Nephron progenitor cell (in vitro differentiated cells): ENCODE measurements at regions not wholly inside any gene's neighbourhood (a gene's known extent, or its start where the extent isn't known, plus 50 kb on each side); places are given as distances from the start of the nearest gene placed in this dataset.

Experiments
- DNase-seq: peaks from one replicate; pipeline ENCODE4 v3.0.0; 2021
- H3K27ac Mint-ChIP-seq: 2 replicates; pipeline ENCODE4 v1.8.0; 2021; ENCODE audit warnings: mild to moderate bottlenecking, moderate library complexity, mixed read lengths
- H3K27me3 Mint-ChIP-seq: 2 replicates; pipeline ENCODE4 v1.8.0; 2021; ENCODE audit warnings: mild to moderate bottlenecking, low read depth, mixed read lengths; ENCODE audit not compliant: poor library complexity
- H3K36me3 Mint-ChIP-seq: 2 replicates; pipeline ENCODE4 v1.8.0; 2021; ENCODE audit warnings: low read depth, mixed read lengths
- H3K4me1 Mint-ChIP-seq: 2 replicates; pipeline ENCODE4 v1.8.0; 2021; ENCODE audit warnings: mixed read lengths
- H3K4me3 Mint-ChIP-seq: 2 replicates; pipeline ENCODE4 v1.8.0; 2021; ENCODE audit warnings: mild to moderate bottlenecking, moderate library complexity, mixed read lengths
- H3K9me3 Mint-ChIP-seq: 2 replicates; pipeline ENCODE4 v1.8.0; 2021; ENCODE audit warnings: mild to moderate bottlenecking, moderate library complexity, mixed read lengths
- TF ChIP-seq, protein P1 (sequence below): fragments of 200-600 bp; sonication (generic); IDR thresholded peaks from 2 replicates; pipeline ENCODE4 v1.5.0; 2021; ENCODE audit warnings: antibody characterized with exemption

GRCh38 chr5:68740226-68740910 is 353.4 kb upstream of the SLC30A5 start:
- TF ChIP-seq, protein P1, sequence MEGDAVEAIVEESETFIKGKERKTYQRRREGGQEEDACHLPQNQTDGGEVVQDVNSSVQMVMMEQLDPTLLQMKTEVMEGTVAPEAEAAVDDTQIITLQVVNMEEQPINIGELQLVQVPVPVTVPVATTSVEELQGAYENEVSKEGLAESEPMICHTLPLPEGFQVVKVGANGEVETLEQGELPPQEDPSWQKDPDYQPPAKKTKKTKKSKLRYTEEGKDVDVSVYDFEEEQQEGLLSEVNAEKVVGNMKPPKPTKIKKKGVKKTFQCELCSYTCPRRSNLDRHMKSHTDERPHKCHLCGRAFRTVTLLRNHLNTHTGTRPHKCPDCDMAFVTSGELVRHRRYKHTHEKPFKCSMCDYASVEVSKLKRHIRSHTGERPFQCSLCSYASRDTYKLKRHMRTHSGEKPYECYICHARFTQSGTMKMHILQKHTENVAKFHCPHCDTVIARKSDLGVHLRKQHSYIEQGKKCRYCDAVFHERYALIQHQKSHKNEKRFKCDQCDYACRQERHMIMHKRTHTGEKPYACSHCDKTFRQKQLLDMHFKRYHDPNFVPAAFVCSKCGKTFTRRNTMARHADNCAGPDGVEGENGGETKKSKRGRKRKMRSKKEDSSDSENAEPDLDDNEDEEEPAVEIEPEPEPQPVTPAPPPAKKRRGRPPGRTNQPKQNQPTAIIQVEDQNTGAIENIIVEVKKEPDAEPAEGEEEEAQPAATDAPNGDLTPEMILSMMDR: no peak
- H3K4me1 Mint-ChIP-seq: peaks cover 23% of the 10 kb centered on the region
- no peaks in the 10 kb centered on the region for H3K36me3 Mint-ChIP-seq
- H3K27ac Mint-ChIP-seq: no peak overlapping the region
- H3K27me3 Mint-ChIP-seq: peaks cover 6% of the 10 kb centered on the region
- H3K4me3 Mint-ChIP-seq: no peak overlapping the region
- peaks cover 17% of the 10 kb centered on the region for H3K9me3 Mint-ChIP-seq
- no peak for DNase-seq

GRCh38 chr5:68744206-68744605 is 349.6 kb upstream of the SLC30A5 start:
- H3K9me3 Mint-ChIP-seq: peaks cover 17% of the 10 kb centered on the region
- no peak overlapping the region for H3K4me3 Mint-ChIP-seq
- no peak for DNase-seq
- H3K27ac Mint-ChIP-seq: no peak overlapping the region
- TF ChIP-seq, protein P1: no peak
- H3K27me3 Mint-ChIP-seq: peaks cover 6% of the 10 kb centered on the region
- no peaks in the 10 kb centered on the region for H3K36me3 Mint-ChIP-seq
- peaks cover 44% of the 10 kb centered on the region for H3K4me1 Mint-ChIP-seq

DNA sequence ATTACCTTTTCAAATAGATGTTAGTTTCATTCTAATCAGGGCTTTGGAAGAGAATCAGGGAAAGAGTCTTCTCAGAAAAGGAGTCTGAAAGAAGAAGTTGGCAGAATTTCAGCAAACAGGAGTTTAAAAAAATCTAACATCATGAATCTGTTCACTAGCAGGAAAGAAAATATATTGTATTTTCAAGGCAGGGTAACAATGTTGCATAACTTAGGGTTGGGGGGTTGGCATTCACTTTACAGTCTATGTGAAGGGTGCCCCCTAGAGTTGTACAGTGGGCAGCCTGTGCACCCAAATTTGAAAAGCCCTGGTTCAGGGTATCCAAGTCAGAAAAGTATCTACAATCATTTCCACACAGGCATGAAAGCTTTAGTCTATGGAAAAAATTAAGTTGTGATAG is 348.4 kb upstream of the SLC30A5 start:
- DNase-seq: no peak
- Mint-ChIP-seq H3K27me3 (peaks cover 2% of the 10 kb centered on the region), H3K27ac (peak overlapping the region; percentile 67), H3K9me3 (peaks cover 17% of the 10 kb centered on the region), H3K4me3 (no peak overlapping the region), H3K36me3 (no peaks in the 10 kb centered on the region), H3K4me1 (peaks cover 44% of the 10 kb centered on the region)
- TF ChIP-seq, protein P1: no peak

- no peak for DNase-seq
These were observed 347.6 kb upstream of the SLC30A5 start for GRCh38 chr5:68746220-68746619.

DNA sequence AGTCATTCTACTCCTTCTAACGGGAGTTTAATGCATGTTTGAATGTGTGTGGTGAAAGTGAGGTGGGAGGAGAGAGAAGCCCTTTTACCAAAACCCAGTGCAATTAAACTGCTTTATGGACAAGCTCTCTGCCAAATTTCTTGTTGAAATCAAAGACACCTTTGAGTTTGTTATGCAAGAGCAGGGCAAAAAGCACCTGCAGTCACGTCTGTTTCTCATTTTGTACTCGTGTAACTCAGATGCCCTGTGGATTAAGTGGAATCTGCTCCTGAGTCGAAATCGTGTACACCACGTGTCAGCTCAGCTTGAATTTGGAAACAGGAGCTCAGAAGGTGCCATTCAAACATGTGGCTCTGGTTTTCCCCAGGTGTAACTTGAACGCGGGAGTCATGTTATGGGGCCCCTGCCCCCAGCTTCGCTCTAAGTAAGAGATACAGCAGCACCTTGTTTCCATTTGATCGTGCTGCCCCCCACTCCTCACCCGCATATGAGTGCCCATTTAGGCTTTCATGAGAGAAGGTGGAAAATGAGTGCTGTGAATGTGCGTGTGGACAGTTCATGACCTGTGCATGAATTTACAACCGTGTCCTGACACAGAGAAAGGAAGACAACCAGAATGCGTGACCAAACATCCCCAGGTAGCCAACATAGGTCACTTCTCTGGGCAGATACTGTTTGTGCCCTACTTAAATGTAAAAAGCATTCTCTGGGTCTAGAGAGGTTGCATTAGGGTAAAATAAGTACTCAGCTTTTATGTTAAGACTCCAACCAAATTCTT is 347.0 kb upstream of the SLC30A5 start:
- H3K4me3 Mint-ChIP-seq: no peak overlapping the region
- no peaks in the 10 kb centered on the region for H3K36me3 Mint-ChIP-seq
- peaks cover 44% of the 10 kb centered on the region for H3K4me1 Mint-ChIP-seq
- TF ChIP-seq, protein P1: no peak
- DNase-seq: no peak
- peaks cover 17% of the 10 kb centered on the region for H3K9me3 Mint-ChIP-seq
- peaks cover 2% of the 10 kb centered on the region for H3K27me3 Mint-ChIP-seq
- peak overlapping the region; percentile 67 for H3K27ac Mint-ChIP-seq

More at GRCh38 chr5:68746220-68746619, 347.6 kb upstream of the SLC30A5 start:
- H3K36me3 Mint-ChIP-seq: no peaks in the 10 kb centered on the region
- H3K27me3 Mint-ChIP-seq: peaks cover 2% of the 10 kb centered on the region
- TF ChIP-seq, protein P1: no peak
- peaks cover 17% of the 10 kb centered on the region for H3K9me3 Mint-ChIP-seq
- H3K4me1 Mint-ChIP-seq: peaks cover 44% of the 10 kb centered on the region
- H3K27ac Mint-ChIP-seq: no peak overlapping the region
- no peak overlapping the region for H3K4me3 Mint-ChIP-seq
